ENCODE measurements at regions not wholly inside any gene's neighbourhood (a gene's known extent, or its start where the extent isn't known, plus 50 kb on each side); places are given as distances from the start of the nearest gene placed in this dataset.
"Not testable (repeated sequence)": the region's sequence is repeated elsewhere in the genome, so short reads cannot be mapped to it uniquely, and the experiment has no call there.

GRCh38 chr5:136816327-136816726 is 451.0 kb upstream of the TRPC7 start:
- FAIRE-seq, result no peak
- no peak for DNase-seq (ENCODE audit: insufficient read length, low spot score)

GRCh38 chr5:136814619-136815378 is 449.5 kb upstream of the TRPC7 start:
- FAIRE-seq (no peak), DNase-seq (ENCODE audit: insufficient read length, low spot score) (no peak)

More at GRCh38 chr5:136816327-136816726, 451.0 kb upstream of the TRPC7 start:
- TF ChIP-seq TAF1 (IDR thresholded peaks at IDR 0.05; ENCODE audit: low read depth, low read length), result no peak
- TF ChIP-seq POU2F2 (IDR thresholded peaks at IDR 0.05; ENCODE audit: low read depth, low read length), result no peak
- no peak for TF ChIP-seq PAX5 (IDR thresholded peaks at IDR 0.05; ENCODE audit: insufficient read depth, low read length, severe bottlenecking)
- no peak for TF ChIP-seq POLR2A (IDR thresholded peaks at IDR 0.05; ENCODE audit: low read depth, low read length)
- TF ChIP-seq POLR2AphosphoS5 (IDR thresholded peaks at IDR 0.05; ENCODE audit: low read depth, low read length), result no peak
- no peak for TF ChIP-seq SPI1 (IDR thresholded peaks at IDR 0.05; ENCODE audit: low read depth, low read length)

GRCh38 chr5:136812270-136812669 is 446.9 kb upstream of the TRPC7 start:
- not testable (repeated sequence) for FAIRE-seq; DNase-seq (ENCODE audit: insufficient read length, low spot score)

More at GRCh38 chr5:136814619-136815378, 449.5 kb upstream of the TRPC7 start:
- TF ChIP-seq POU2F2 (IDR thresholded peaks at IDR 0.05; ENCODE audit: low read depth, low read length) (no peak), SPI1 (IDR thresholded peaks at IDR 0.05; ENCODE audit: low read depth, low read length) (no peak), TAF1 (IDR thresholded peaks at IDR 0.05; ENCODE audit: low read depth, low read length) (no peak), PAX5 (IDR thresholded peaks at IDR 0.05; ENCODE audit: insufficient read depth, low read length, severe bottlenecking) (no peak), POLR2A (IDR thresholded peaks at IDR 0.05; ENCODE audit: low read depth, low read length) (no peak), POLR2AphosphoS5 (IDR thresholded peaks at IDR 0.05; ENCODE audit: low read depth, low read length) (no peak)

GRCh38 chr5:136811551-136811950 is 446.2 kb upstream of the TRPC7 start:
- FAIRE-seq (no peak), DNase-seq (ENCODE audit: insufficient read length, low spot score) (no peak)
- no peak for TF ChIP-seq POU2F2 (IDR thresholded peaks at IDR 0.05; ENCODE audit: low read depth, low read length)
- no peak for TF ChIP-seq POLR2AphosphoS5 (IDR thresholded peaks at IDR 0.05; ENCODE audit: low read depth, low read length)

GRCh38 chr5:136811086-136811485 is 445.7 kb upstream of the TRPC7 start:
- DNase-seq (ENCODE audit: insufficient read length, low spot score), result no peak
- FAIRE-seq, result no peak
- TF ChIP-seq POU2F2 (IDR thresholded peaks at IDR 0.05; ENCODE audit: low read depth, low read length), result no peak
- no peak for TF ChIP-seq SPI1 (IDR thresholded peaks at IDR 0.05; ENCODE audit: low read depth, low read length)
- TF ChIP-seq TAF1 (IDR thresholded peaks at IDR 0.05; ENCODE audit: low read depth, low read length), result no peak
- no peak for TF ChIP-seq POLR2AphosphoS5 (IDR thresholded peaks at IDR 0.05; ENCODE audit: low read depth, low read length)
- no peak for TF ChIP-seq PAX5 (IDR thresholded peaks at IDR 0.05; ENCODE audit: insufficient read depth, low read length, severe bottlenecking)
- TF ChIP-seq POLR2A (IDR thresholded peaks at IDR 0.05; ENCODE audit: low read depth, low read length), result no peak

- no peak for DNase-seq (ENCODE audit: insufficient read length, low spot score)
- no peak for TF ChIP-seq PAX5 (IDR thresholded peaks at IDR 0.05; ENCODE audit: insufficient read depth, low read length, severe bottlenecking)
- no peak for TF ChIP-seq POU2F2 (IDR thresholded peaks at IDR 0.05; ENCODE audit: low read depth, low read length)
- TF ChIP-seq POLR2A (IDR thresholded peaks at IDR 0.05; ENCODE audit: low read depth, low read length), result no peak
- no peak for TF ChIP-seq TAF1 (IDR thresholded peaks at IDR 0.05; ENCODE audit: low read depth, low read length)
- TF ChIP-seq POLR2AphosphoS5 (IDR thresholded peaks at IDR 0.05; ENCODE audit: low read depth, low read length), result no peak
- TF ChIP-seq SPI1 (IDR thresholded peaks at IDR 0.05; ENCODE audit: low read depth, low read length), result no peak
- no peak for FAIRE-seq
Observed at GRCh38 chr5:136810261-136810801, 445.0 kb upstream of the TRPC7 start.

GRCh38 chr5:136809382-136809781 is 444.0 kb upstream of the TRPC7 start:
- DNase-seq (ENCODE audit: insufficient read length, low spot score) (no peak), FAIRE-seq (no peak)
- no peak for TF ChIP-seq POLR2AphosphoS5 (IDR thresholded peaks at IDR 0.05; ENCODE audit: low read depth, low read length)
- no peak for TF ChIP-seq POU2F2 (IDR thresholded peaks at IDR 0.05; ENCODE audit: low read depth, low read length)

- DNase-seq (ENCODE audit: insufficient read length, low spot score), result no peak
- TF ChIP-seq SPI1 (IDR thresholded peaks at IDR 0.05; ENCODE audit: low read depth, low read length), result no peak
- TF ChIP-seq POU2F2 (IDR thresholded peaks at IDR 0.05; ENCODE audit: low read depth, low read length), result no peak
- no peak for TF ChIP-seq PAX5 (IDR thresholded peaks at IDR 0.05; ENCODE audit: insufficient read depth, low read length, severe bottlenecking)
Observed at GRCh38 chr5:136808756-136809155, 443.4 kb upstream of the TRPC7 start.

GRCh38 chr5:136805466-136805865 is 440.1 kb upstream of the TRPC7 start:
- no peak for TF ChIP-seq POU2F2 (IDR thresholded peaks at IDR 0.05; ENCODE audit: low read depth, low read length)
- no peak for TF ChIP-seq PAX5 (IDR thresholded peaks at IDR 0.05; ENCODE audit: insufficient read depth, low read length, severe bottlenecking)
- DNase-seq (ENCODE audit: insufficient read length, low spot score), result no peak
- FAIRE-seq, result no peak

More at GRCh38 chr5:136808756-136809155, 443.4 kb upstream of the TRPC7 start:
- FAIRE-seq, result no peak

- FAIRE-seq (no peak), DNase-seq (ENCODE audit: insufficient read length, low spot score) (no peak)
- TF ChIP-seq POLR2AphosphoS5 (IDR thresholded peaks at IDR 0.05; ENCODE audit: low read depth, low read length) (no peak), TAF1 (IDR thresholded peaks at IDR 0.05; ENCODE audit: low read depth, low read length) (no peak), POLR2A (IDR thresholded peaks at IDR 0.05; ENCODE audit: low read depth, low read length) (no peak), POU2F2 (IDR thresholded peaks at IDR 0.05; ENCODE audit: low read depth, low read length) (no peak), PAX5 (IDR thresholded peaks at IDR 0.05; ENCODE audit: insufficient read depth, low read length, severe bottlenecking) (no peak), SPI1 (IDR thresholded peaks at IDR 0.05; ENCODE audit: low read depth, low read length) (no peak)
Observed at GRCh38 chr5:136802383-136802782, 437.0 kb upstream of the TRPC7 start.

Data from GM12891 (cell line).